ENCODE measurements at regions not wholly inside any gene's neighbourhood (a gene's known extent, or its start where the extent isn't known, plus 50 kb on each side); places are given as distances from the start of the nearest gene placed in this dataset.

- TF ChIP-seq, protein P1, sequence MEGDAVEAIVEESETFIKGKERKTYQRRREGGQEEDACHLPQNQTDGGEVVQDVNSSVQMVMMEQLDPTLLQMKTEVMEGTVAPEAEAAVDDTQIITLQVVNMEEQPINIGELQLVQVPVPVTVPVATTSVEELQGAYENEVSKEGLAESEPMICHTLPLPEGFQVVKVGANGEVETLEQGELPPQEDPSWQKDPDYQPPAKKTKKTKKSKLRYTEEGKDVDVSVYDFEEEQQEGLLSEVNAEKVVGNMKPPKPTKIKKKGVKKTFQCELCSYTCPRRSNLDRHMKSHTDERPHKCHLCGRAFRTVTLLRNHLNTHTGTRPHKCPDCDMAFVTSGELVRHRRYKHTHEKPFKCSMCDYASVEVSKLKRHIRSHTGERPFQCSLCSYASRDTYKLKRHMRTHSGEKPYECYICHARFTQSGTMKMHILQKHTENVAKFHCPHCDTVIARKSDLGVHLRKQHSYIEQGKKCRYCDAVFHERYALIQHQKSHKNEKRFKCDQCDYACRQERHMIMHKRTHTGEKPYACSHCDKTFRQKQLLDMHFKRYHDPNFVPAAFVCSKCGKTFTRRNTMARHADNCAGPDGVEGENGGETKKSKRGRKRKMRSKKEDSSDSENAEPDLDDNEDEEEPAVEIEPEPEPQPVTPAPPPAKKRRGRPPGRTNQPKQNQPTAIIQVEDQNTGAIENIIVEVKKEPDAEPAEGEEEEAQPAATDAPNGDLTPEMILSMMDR (IDR thresholded peaks at IDR 0.05 in 2 of 3, conservative IDR thresholded peaks at IDR 0.05 in 1 of 3; ENCODE audit: borderline replicate concordance in 1 of 3, insufficient read depth in 1 of 3, low read depth in 2 of 3, low read length in 2 of 3), result no peak
- no peak for TF ChIP-seq POLR2A (IDR thresholded peaks at IDR 0.05; ENCODE audit: borderline replicate concordance, extremely low read depth, insufficient read depth, insufficient read length)
- TF ChIP-seq CEBPB (IDR thresholded peaks at IDR 0.05; ENCODE audit: low read depth), result no peak
- no peak for TF ChIP-seq EZH2 (IDR thresholded peaks at IDR 0.05)
Measured at GRCh38 chr9:30605936-30606335, 1778.5 kb upstream of the ACO1 start.
